ENCODE measurements at regions not wholly inside any gene's neighbourhood (a gene's known extent, or its start where the extent isn't known, plus 50 kb on each side); places are given as distances from the start of the nearest gene placed in this dataset.

- peak in 1 of 2 donors; percentile 66 for DNase-seq
- H3K36me3 ChIP-seq: no peaks in the 10 kb centered on the region
- no peaks in the 10 kb centered on the region for H3K27me3 ChIP-seq
- peaks cover 0 to 21% (median 12%) of the 10 kb centered on the region in 4 donors for H3K4me1 ChIP-seq
- 84 to 93% methylated on average over 5 to 18 of the region's 18 CpGs for WGBS, 2 donors
- TF ChIP-seq POLR2AphosphoS5 (IDR thresholded peaks at IDR 0.05) (no peak), EP300 (IDR thresholded peaks at IDR 0.05) (no peak), CTCF (IDR thresholded peaks at IDR 0.05) (no peak), POLR2A (IDR thresholded peaks at IDR 0.05) (no peak)
- H3K9me3 ChIP-seq: no peaks in the 10 kb centered on the region
- H3K27ac ChIP-seq: no peak overlapping the region
- no peak for ATAC-seq (ENCODE audit: low FRiP score in 2 of 2)
- H3K4me3 ChIP-seq: no peak overlapping the region
Observed at GRCh38 chr16:87552072-87552718, 50.1 kb upstream of the JPH3 start.

- ATAC-seq (ENCODE audit: low FRiP score in 2 of 2) (no peak), DNase-seq (no peak)
- H3K4me1 ChIP-seq: peaks cover 0 to 14% (median 10%) of the 10 kb centered on the region in 4 donors
- H3K36me3 ChIP-seq: no peaks in the 10 kb centered on the region
- TF ChIP-seq EP300 (IDR thresholded peaks at IDR 0.05) (no peak), CTCF (IDR thresholded peaks at IDR 0.05) (no peak), POLR2A (IDR thresholded peaks at IDR 0.05) (no peak), POLR2AphosphoS5 (IDR thresholded peaks at IDR 0.05) (no peak)
- WGBS, 2 donors: 71 to 76% methylated on average over 5 of the region's 5 CpGs
- H3K27me3 ChIP-seq: no peaks in the 10 kb centered on the region
- no peak overlapping the region for H3K4me3 ChIP-seq
- no peaks in the 10 kb centered on the region for H3K9me3 ChIP-seq
- H3K27ac ChIP-seq: no peak overlapping the region
Observed at GRCh38 chr16:87551487-87551886, 50.8 kb upstream of the JPH3 start.

DNA sequence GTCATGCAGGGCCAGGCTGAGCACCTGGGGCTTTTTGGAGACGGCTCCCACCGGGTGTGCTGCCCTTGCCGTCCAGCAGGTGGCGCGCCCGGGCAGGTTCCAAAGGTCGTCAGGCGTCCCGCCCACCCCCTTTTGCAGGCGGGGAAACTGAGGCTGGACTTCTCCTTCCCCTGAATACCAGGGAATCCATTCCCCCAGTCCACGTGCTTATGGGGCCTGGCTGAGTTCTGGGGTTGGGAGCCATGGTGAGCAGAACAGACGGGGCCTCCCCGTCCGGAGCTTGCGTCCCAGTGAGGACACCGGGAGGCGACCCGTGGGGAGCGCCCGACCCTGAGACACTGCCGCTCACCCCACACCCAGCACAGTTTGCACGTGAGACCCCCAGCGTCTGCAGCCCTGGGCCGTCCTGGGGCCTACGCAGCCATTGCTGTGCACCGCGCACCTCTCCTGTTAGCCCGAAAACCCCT is 51.8 kb upstream of the JPH3 start:
- DNase-seq: peak; percentile 48 to 91
- H3K9me3 ChIP-seq: no peaks in the 10 kb centered on the region
- H3K27ac ChIP-seq: no peak overlapping the region
- H3K27me3 ChIP-seq: no peaks in the 10 kb centered on the region
- TF ChIP-seq EP300 (IDR thresholded peaks at IDR 0.05) (no peak), CTCF (IDR thresholded peaks at IDR 0.05) (peak; percentile 86 to 96 (median 92))
- WGBS, 2 donors: 41 to 55% methylated on average over 21 to 24 of the region's 28 CpGs
- no peak overlapping the region for H3K4me3 ChIP-seq
- H3K4me1 ChIP-seq: peaks cover 0 to 8% (median 6%) of the 10 kb centered on the region in 4 donors
- ATAC-seq (ENCODE audit: low FRiP score in 2 of 2): peak; percentile 11 to 68
- no peaks in the 10 kb centered on the region for H3K36me3 ChIP-seq

- ATAC-seq (ENCODE audit: low FRiP score in 2 of 2): no peak
- H3K27me3 ChIP-seq: no peaks in the 10 kb centered on the region
- 68 to 76% methylated on average over 33 to 34 of the region's 34 CpGs for WGBS, 2 donors
- no peak overlapping the region for H3K27ac ChIP-seq
- no peaks in the 10 kb centered on the region for H3K36me3 ChIP-seq
- TF ChIP-seq POLR2A (IDR thresholded peaks at IDR 0.05): no peak
- no peak for TF ChIP-seq POLR2AphosphoS5 (IDR thresholded peaks at IDR 0.05)
- TF ChIP-seq EP300 (IDR thresholded peaks at IDR 0.05): no peak
- TF ChIP-seq CTCF (IDR thresholded peaks at IDR 0.05): no peak
- no peak for DNase-seq
- no peak overlapping the region for H3K4me3 ChIP-seq
- H3K9me3 ChIP-seq: no peaks in the 10 kb centered on the region
- H3K4me1 ChIP-seq: peaks cover 0 to 6% (median 3%) of the 10 kb centered on the region in 4 donors
Observed at GRCh38 chr16:87549627-87550494, 52.4 kb upstream of the JPH3 start.

Measured in upper lobe of left lung (tissue), 6 donors.